Neural cell (in vitro differentiated cells): ENCODE measurements at regions not wholly inside any gene's neighbourhood (a gene's known extent, or its start where the extent isn't known, plus 50 kb on each side); places are given as distances from the start of the nearest gene placed in this dataset.

ENCODE experiments used
- EZH2 ChIP-seq: fragments of 200-600, 300-800 bp; shearing (Covaris generic), sonication (generic); IDR thresholded peaks from 2 replicates; pipeline ENCODE4 v1.6.1; 2014; ENCODE audit warnings: antibody characterized with exemption, low read length, borderline replicate concordance, mild to moderate bottlenecking; ENCODE audit not compliant: insufficient read depth, poor library complexity, severe bottlenecking
- TF ChIP-seq, protein P1 (sequence below): fragments of 450-650 bp; IDR thresholded peaks from 2 replicates; pipeline ENCODE4 v1.5.1; 2014; ENCODE audit warnings: antibody characterized with exemption, mild to moderate bottlenecking, moderate library complexity; ENCODE audit not compliant: poor library complexity, severe bottlenecking

GRCh38 chr2:198710562-198710961 lies 747.2 kb downstream of the SATB2 start:
- TF ChIP-seq EZH2: no peak
- TF ChIP-seq, protein P1, sequence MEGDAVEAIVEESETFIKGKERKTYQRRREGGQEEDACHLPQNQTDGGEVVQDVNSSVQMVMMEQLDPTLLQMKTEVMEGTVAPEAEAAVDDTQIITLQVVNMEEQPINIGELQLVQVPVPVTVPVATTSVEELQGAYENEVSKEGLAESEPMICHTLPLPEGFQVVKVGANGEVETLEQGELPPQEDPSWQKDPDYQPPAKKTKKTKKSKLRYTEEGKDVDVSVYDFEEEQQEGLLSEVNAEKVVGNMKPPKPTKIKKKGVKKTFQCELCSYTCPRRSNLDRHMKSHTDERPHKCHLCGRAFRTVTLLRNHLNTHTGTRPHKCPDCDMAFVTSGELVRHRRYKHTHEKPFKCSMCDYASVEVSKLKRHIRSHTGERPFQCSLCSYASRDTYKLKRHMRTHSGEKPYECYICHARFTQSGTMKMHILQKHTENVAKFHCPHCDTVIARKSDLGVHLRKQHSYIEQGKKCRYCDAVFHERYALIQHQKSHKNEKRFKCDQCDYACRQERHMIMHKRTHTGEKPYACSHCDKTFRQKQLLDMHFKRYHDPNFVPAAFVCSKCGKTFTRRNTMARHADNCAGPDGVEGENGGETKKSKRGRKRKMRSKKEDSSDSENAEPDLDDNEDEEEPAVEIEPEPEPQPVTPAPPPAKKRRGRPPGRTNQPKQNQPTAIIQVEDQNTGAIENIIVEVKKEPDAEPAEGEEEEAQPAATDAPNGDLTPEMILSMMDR: no peak
